MG63 (cell line): ENCODE measurements at regions not wholly inside any gene's neighbourhood (a gene's known extent, or its start where the extent isn't known, plus 50 kb on each side); places are given as distances from the start of the nearest gene placed in this dataset.

Experiments used
- DNase-seq: peaks from one replicate; pipeline ENCODE4 v3.0.0-alpha.2; 2020
- H3K27me3 ChIP-seq: fragments of 250-450 bp; sonication (Bioruptor Pico); 2 replicates; pipeline ENCODE4 v1.5.1; 2020; ENCODE audit warnings: mild to moderate bottlenecking, moderate library complexity
- H3K36me3 ChIP-seq: fragments of 250-450 bp; sonication (Bioruptor Pico); 2 replicates; pipeline ENCODE4 v1.5.1; 2020; ENCODE audit warnings: mild to moderate bottlenecking, moderate library complexity
- H3K4me3 ChIP-seq: fragments of 250-450 bp; sonication (Bioruptor Pico); 2 replicates; pipeline ENCODE4 v1.5.1; 2020; ENCODE audit warnings: mild to moderate bottlenecking, moderate library complexity
- H3K9me3 ChIP-seq: fragments of 250-450 bp; sonication (Bioruptor Pico); 2 replicates; pipeline ENCODE4 v1.5.1; 2020; ENCODE audit warnings: mild to moderate bottlenecking, moderate library complexity

DNA sequence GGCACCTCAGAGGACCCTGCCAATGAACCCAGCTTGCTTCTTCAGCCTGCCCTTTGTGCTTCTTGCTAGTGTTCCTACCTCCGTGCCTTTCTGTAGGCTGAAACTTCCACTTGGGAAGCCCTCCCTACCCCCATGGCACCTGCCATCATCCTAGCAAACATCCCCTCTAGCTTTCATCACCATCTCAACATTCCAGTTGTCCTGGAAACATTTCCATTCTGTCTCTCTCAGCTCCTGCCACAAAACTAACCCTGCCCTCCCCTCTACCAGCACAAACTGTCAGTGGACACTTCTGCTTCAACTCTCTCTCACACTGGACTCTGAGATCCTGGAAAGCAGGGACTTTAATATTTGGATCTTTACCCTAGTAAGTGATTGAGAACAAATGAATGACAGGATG is 525.8 kb upstream of the TENM4 start:
- no peak for DNase-seq
- no peaks in the 10 kb centered on the region for H3K36me3 ChIP-seq
- H3K27me3 ChIP-seq = no peaks in the 10 kb centered on the region
- no peak overlapping the region for H3K4me3 ChIP-seq
- no peaks in the 10 kb centered on the region for H3K9me3 ChIP-seq

DNA sequence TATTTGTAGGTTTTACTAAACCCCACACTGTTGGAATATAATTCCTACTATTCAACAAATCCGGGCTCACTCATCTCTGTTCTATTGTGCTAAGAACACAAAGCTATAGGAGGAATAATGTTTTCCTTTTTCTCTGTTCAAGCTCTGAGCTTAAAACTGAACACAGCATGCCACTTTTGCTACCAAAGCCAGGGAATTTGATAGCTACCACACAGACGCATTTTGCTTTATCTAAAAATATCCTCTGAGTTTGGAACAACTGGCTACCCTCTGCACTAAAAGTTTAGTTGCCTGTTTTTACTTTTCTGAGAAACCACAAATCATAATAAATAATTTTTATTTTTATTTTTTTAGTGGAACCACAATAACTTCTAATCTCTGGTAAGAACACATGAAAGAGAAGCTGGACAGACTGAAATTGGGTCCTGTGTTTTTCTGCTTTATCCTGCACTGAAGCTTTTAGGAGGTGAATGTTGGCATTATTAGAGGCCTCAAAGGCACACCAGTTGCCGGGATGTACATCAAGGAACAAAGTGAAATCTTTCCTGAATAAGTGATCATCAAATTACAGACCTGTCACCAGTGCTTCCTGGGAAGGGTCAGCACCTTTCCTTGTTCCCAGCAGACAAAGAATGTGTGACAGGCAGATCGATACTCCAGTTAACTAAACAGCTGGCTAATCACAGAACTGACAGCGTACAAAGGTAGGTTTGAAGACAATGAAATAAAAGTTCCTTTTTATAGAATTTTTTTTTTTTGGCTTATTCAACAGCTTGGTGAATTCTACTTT is 523.2 kb upstream of the TENM4 start:
- H3K27me3 ChIP-seq = no peaks in the 10 kb centered on the region
- no peak for DNase-seq
- H3K36me3 ChIP-seq = no peaks in the 10 kb centered on the region
- H3K4me3 ChIP-seq = no peak overlapping the region
- no peaks in the 10 kb centered on the region for H3K9me3 ChIP-seq

DNA sequence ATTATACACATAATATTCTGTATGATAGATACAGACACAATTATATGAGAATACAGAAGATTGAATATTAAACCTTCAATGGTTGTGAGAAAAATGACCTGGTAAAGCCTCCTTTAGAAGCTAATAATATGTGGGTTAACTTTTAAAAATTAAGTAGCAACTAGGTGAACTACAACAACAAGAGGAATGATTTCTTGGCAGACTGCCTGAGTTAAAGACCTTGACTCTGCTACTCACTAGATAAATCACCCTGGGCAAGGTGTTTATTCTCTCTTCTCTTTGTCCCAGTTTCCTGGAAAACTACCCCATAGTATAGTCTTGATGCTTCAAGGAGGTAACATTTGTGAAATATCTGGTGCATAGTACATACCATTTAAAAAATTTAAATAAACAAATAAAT is 519.6 kb upstream of the TENM4 start:
- H3K4me3 ChIP-seq = no peak overlapping the region
- no peaks in the 10 kb centered on the region for H3K27me3 ChIP-seq
- no peaks in the 10 kb centered on the region for H3K36me3 ChIP-seq
- DNase-seq = no peak
- no peaks in the 10 kb centered on the region for H3K9me3 ChIP-seq

DNA sequence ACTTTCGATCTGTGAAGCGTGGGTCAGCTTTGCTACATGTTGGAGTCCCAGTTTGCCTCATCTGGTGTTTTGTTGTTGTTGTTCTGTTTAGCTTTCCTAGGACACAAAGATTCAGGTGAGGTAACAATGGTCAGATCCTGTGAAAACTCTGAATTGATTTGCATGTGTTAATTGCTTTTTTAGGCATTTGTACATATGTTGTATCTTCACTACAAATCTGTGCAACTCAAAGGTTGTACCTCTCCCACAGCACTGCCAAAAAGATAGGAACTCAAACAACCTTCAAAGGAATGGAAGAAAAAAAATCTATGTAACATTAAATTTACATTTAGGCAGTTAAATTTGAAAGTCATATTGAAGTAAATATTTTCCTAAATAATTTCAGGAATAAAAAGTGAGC is 518.5 kb upstream of the TENM4 start:
- Histone ChIP-seq H3K36me3 (no peaks in the 10 kb centered on the region), H3K9me3 (no peaks in the 10 kb centered on the region), H3K4me3 (no peak overlapping the region), H3K27me3 (no peaks in the 10 kb centered on the region)
- no peak for DNase-seq

DNA sequence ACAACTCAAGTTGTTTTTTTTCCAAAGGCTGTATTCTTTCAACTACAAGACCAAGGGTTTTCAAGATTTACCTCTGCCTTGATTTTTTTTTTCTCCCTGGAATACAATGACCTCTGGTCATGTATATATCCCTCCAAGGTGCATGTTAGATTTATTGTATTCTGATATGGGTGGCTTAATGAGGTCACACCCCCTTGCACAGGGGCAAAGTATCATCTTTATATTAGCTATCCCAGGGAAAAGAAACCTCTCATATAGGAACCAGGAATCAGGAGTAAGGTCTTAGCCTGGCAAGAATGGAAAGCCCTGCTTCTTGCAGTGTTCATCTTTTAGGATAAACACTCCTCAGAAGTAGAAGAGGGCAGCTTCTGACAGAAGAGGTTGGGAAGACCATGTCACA is 516.9 kb upstream of the TENM4 start:
- Histone ChIP-seq H3K36me3 (no peaks in the 10 kb centered on the region), H3K27me3 (no peaks in the 10 kb centered on the region), H3K4me3 (no peak overlapping the region), H3K9me3 (no peaks in the 10 kb centered on the region)
- no peak for DNase-seq

DNA sequence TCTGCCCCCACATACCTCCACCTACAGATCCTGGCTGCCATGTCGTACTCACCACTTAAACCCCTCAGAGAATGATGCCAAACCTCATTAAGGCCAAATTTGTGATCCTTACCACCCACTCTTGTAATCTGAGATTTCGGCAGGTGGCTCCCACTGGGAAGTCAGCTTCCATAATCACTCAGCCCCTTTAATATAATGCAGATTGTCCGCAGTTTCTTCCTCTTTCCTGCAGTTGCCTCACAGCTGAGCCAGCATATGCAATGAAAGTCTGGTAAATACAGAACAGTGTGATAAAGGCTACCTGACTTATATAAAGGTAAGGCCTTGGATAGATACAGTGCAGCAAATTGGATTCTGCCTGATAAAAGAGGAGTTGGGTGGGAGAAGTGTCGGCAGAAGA is 515.2 kb upstream of the TENM4 start:
- no peaks in the 10 kb centered on the region for H3K9me3 ChIP-seq
- H3K27me3 ChIP-seq = no peaks in the 10 kb centered on the region
- no peak for DNase-seq
- no peak overlapping the region for H3K4me3 ChIP-seq
- H3K36me3 ChIP-seq = no peaks in the 10 kb centered on the region

DNA sequence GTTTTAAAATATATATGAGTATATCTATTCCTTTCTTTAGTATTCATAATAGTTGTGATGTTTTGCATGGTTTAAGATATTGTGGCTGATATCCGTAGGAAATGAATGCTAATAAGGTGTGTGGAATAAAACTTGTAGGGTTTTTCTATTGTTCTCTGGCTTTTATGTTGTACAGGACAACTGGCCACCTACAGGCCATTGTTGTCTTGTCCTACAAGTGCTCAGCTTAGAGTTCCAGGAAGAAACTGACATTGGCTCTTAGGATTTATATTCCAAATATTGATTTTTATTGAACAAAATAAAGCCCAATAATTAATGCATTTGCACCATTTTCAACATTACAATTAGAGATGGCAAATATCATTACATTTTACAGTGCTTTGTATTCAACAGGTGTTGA is 512.8 kb upstream of the TENM4 start:
- no peak overlapping the region for H3K4me3 ChIP-seq
- no peaks in the 10 kb centered on the region for H3K27me3 ChIP-seq
- H3K9me3 ChIP-seq = no peaks in the 10 kb centered on the region
- no peaks in the 10 kb centered on the region for H3K36me3 ChIP-seq
- no peak for DNase-seq

DNA sequence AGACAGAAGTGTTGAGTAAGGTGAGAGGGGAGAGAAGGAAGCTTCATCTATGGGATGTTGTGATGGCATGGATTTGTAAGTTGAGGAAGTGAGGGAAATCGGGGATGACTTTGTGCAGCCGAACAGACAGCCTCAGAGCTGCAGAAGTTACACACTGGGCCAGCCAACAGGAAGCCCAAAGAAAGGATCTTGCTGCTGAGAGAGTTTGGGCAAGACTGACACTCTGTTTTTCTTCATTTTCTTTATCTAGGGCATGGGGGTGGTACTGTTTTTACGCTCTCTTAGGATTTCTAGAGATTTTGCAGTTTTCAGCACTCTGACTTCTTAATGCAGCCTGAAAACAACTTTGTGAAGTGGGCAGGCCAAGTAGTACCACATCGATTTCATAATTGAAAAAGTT is 509.9 kb upstream of the TENM4 start:
- no peak for DNase-seq
- H3K27me3 ChIP-seq = no peaks in the 10 kb centered on the region
- no peak overlapping the region for H3K4me3 ChIP-seq
- no peaks in the 10 kb centered on the region for H3K9me3 ChIP-seq
- no peaks in the 10 kb centered on the region for H3K36me3 ChIP-seq

DNA sequence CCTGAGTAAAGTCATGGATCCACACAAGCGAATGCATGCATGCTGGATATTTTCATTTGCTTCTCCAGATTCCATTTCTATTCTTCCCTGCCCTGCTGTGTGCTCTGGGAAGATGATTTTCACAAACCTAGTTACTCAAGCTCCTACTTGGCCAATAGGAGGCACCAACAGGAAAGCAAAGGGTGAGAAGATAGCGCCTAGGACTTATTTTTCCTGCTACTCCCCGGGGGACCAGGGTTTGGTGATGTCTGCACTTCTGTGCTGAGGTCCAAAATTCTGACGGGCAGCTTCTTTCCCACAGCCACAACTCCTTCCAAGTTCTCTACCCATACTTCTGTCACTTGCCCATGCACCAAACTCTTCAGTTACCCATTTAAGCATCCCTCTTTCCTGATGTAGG is 509.3 kb upstream of the TENM4 start:
- DNase-seq = no peak
- Histone ChIP-seq H3K27me3 (no peaks in the 10 kb centered on the region), H3K9me3 (no peaks in the 10 kb centered on the region), H3K4me3 (no peak overlapping the region), H3K36me3 (no peaks in the 10 kb centered on the region)

DNA sequence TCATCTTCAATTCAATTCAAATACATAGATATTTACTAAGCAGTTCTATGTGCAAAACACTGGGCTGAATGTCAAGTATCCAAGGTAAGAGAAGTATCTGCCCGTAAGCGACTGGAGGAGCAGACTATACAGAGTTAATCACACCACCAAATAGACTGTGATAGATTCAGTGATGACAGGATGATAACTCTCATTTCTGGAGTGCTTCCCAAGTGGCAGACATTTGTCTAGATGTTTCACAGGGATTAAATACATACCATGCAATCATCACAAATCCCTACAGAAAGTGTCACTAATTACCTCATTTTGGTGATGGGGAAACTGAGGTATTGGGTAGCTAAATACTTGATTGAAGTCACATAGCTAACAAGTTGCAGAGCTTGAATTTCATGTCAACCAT is 508.7 kb upstream of the TENM4 start:
- Histone ChIP-seq H3K27me3 (no peaks in the 10 kb centered on the region; the same call in 1 of the 2 replicates), H3K4me3 (no peak overlapping the region), H3K36me3 (no peaks in the 10 kb centered on the region), H3K9me3 (no peaks in the 10 kb centered on the region)
- DNase-seq = no peak

DNA sequence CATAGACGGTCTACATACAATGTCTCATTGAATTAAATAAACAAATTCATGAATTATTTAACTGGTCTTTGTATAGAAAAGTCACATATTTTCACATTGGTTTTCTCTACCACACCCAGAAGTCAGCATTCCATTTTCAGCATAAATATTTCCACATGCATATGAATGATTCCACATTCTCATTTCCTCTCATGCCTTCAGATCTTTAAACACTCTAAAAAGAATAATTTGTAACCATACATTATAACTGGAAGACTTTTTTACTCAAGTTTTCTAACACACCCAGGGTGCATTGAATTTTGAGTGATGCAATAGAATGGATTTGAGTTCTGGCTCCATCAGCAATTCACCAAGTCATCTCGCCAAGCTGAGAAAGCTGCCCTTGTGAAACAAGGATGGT is 501.8 kb upstream of the TENM4 start:
- no peaks in the 10 kb centered on the region for H3K9me3 ChIP-seq
- no peaks in the 10 kb centered on the region for H3K36me3 ChIP-seq
- no peak overlapping the region for H3K4me3 ChIP-seq
- H3K27me3 ChIP-seq = peaks cover 3% of the 10 kb centered on the region
- no peak for DNase-seq

DNA sequence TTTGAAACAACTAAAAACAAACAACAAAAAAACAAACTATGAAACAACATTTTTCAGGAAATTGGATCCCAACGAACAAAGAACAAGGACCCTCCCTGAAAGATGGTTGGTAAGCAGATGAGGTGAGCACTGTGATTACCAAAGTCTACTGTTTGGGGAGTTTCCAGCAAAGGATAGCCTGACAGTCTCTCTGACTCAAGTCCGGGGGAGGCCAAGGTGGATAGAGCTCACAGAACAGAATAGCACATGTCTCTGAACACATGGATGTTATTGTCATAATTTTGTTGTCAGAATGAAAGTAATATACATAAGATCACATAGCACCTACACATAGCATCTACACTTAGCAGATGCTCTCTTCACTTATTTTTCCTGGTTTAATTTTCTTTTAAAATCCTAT is 501.3 kb upstream of the TENM4 start:
- no peaks in the 10 kb centered on the region for H3K36me3 ChIP-seq
- H3K9me3 ChIP-seq = no peaks in the 10 kb centered on the region
- H3K27me3 ChIP-seq = peaks cover 3% of the 10 kb centered on the region
- no peak overlapping the region for H3K4me3 ChIP-seq
- no peak for DNase-seq

DNA sequence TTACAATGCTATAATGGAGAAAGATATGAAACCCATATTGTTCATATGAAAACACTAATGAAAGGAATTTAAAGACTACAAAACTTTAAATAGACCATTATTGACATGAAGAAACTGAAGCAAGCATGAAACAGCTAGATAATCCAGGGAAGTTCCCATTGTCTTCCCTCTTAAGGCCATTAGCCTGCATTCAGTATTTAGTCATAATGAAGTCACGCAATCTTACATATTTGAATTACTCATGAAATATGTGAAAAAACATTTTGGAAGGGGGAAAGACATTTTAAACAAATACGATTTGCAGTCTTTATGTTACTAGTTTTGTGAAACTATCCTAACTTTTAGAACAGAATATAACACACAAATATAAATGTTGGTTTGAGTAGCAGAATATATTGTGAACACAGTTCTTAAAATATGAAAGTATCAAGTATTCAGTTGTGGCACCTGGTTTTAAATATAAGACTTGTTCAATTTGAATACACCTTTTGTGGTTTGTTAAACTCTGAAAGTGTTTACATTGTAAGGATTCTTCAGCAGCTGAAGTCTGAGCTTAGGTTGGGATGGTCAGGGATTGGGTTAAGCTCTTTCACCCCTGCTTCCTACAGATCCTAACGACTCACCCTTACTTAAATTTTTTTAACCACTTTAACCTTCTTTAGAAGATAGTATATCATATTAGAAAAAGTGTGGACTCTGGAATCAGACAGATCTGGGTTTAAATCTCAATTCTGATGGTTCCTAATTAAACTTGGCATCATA is 500.3 kb upstream of the TENM4 start:
- H3K9me3 ChIP-seq = no peaks in the 10 kb centered on the region
- no peaks in the 10 kb centered on the region for H3K36me3 ChIP-seq
- peaks cover 3% of the 10 kb centered on the region for H3K27me3 ChIP-seq
- DNase-seq = no peak
- H3K4me3 ChIP-seq = no peak overlapping the region

DNA sequence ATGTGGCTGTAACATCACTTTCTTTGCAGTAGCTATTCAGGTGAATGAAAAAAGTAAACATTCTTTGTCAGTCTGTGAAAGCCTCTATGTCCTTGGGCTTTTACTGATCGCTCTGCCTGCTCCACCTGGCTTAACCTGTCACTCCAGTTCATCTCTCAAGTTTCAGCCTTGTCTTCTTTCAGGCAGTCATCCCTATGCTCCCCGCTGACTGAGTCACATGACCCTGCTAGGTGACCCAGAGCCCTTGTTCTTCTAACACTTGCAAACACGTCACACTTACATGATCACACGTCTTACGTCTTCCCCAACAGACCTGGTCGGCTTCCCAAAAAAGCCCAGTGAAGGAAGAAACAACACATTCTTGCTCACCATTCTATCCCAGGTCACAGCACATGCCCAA is 499.3 kb upstream of the TENM4 start:
- Histone ChIP-seq H3K9me3 (no peaks in the 10 kb centered on the region), H3K4me3 (no peak overlapping the region), H3K36me3 (no peaks in the 10 kb centered on the region), H3K27me3 (peaks cover 3% of the 10 kb centered on the region)
- no peak for DNase-seq

DNA sequence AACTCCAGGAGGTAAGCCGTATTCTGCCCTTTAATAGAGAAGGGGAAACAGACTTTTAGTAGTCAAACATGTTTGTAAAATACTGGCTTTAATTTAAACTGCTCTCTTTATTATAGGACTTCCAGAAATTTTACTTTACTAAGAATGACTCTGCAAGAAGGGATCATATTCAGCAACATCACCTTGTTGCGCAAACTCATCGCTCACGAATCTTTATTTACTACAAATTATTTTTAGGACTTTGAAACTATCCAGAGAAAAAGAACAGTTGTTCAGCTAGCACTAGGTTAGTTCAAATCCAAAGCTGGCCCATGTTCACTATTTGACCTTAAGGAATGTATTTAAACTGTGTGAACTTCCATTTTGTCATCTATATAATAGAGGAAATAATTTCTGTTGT is 498.3 kb upstream of the TENM4 start:
- no peak for DNase-seq
- no peak overlapping the region for H3K4me3 ChIP-seq
- no peaks in the 10 kb centered on the region for H3K36me3 ChIP-seq
- peaks cover 3% of the 10 kb centered on the region for H3K27me3 ChIP-seq
- no peaks in the 10 kb centered on the region for H3K9me3 ChIP-seq

DNA sequence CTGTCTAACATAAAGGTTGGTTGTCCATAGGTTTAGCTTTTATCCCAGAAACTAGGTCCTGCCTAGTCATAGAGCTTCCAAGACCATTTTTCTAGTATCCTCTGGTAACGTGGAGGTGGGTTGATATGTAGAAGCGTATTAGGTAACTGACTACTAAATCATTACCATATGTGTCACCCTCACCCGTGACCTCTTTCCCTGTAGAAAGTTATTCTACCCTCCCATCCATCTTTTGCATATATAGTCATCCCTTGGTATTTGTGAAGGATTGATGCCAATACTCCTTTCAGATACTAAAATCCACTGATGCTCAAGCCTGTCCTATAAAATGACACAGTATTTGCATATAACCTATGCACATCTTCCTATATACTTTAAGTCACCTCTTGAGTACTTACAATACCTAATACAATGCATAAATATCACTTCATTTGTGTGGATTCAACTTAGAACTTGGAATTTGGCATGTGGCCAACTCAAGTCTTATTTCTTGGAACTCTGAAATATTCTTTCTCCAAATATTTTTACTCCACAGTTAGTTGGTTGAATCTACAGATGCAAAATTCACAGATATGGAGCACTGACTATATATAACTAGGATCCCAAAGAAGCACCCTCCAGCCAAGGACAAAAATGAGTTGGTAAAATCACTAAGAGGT is 497.0 kb upstream of the TENM4 start:
- no peaks in the 10 kb centered on the region for H3K9me3 ChIP-seq
- H3K27me3 ChIP-seq = no peaks in the 10 kb centered on the region; the same call in 1 of the 2 replicates
- no peaks in the 10 kb centered on the region for H3K36me3 ChIP-seq
- H3K4me3 ChIP-seq = no peak overlapping the region
- DNase-seq = no peak

DNA sequence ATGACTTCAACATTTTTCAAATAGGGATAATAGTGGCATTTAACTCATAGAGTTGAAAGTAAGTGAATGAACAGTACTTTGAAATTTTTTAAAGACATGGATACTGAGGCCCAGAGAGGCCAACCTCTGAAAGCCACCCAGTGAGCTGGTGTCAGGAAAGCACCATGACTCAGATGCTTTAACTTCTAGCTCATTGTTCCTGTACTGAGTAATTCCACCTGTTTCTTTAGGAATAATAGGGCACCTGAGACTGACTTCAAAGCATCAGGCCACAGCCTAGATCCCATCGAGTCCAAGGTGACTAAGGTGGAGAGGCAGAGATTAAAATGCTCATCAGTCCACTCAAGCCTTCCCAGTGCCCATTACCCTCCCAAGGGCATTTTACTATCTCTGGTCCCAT is 491.8 kb upstream of the TENM4 start:
- DNase-seq = no peak
- Histone ChIP-seq H3K4me3 (no peak overlapping the region), H3K9me3 (no peaks in the 10 kb centered on the region), H3K27me3 (no peaks in the 10 kb centered on the region; the same call in 1 of the 2 replicates), H3K36me3 (no peaks in the 10 kb centered on the region)

DNA sequence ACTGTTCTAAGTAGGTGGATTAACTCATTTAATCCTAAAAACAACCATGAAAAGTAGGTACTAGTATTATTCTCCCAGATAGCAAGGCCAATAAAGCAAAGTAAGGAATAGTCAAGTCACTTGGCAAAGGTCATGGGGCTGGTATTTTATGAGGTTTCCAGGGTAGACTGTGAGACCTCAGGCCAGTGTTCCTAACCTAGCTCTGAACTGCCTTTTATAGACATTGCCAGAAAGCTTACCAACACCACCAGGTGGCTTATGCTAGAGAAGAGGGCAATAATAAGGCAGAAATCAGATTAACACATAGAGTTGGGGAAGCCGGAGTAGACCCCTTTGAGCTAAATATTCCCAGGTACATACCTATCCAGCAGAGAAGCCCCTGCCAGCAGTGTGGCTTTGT is 490.9 kb upstream of the TENM4 start:
- H3K36me3 ChIP-seq = no peaks in the 10 kb centered on the region
- DNase-seq = no peak

More for the DNA sequence above, 490.9 kb upstream of the TENM4 start:
- Histone ChIP-seq H3K27me3 (no peaks in the 10 kb centered on the region; the same call in 1 of the 2 replicates), H3K9me3 (no peaks in the 10 kb centered on the region), H3K4me3 (no peak overlapping the region)
